ENCODE measurements at regions not wholly inside any gene's neighbourhood (a gene's known extent, or its start where the extent isn't known, plus 50 kb on each side); places are given as distances from the start of the nearest gene placed in this dataset.
"Not testable (repeated sequence)": the region's sequence is repeated elsewhere in the genome, so short reads cannot be mapped to it uniquely, and the experiment has no call there.

- no peak for DNase-seq
These were observed 840.6 kb downstream of the BRINP3 start for GRCh38 chr1:189637041-189637440.

DNA sequence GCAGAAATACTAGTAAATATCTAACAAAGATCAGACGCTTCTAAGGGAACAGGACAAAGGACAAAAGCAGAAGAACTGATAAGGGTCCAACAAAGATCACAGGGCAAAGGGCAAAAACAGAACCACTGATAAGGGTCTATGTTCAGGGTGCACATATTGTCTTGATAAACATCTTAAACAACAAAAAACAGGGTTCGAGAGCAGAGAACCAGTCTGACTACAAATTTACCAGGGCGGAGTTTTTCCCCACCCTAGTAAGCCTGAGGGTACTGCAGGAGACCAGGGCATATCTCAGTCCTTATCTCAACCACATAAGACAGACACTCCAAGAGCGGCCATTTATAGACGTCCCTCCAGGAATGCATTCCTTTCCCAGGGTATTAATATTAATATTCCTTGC lies 833.5 kb downstream of the BRINP3 start:
- DNase-seq: not testable (repeated sequence)

DNA sequence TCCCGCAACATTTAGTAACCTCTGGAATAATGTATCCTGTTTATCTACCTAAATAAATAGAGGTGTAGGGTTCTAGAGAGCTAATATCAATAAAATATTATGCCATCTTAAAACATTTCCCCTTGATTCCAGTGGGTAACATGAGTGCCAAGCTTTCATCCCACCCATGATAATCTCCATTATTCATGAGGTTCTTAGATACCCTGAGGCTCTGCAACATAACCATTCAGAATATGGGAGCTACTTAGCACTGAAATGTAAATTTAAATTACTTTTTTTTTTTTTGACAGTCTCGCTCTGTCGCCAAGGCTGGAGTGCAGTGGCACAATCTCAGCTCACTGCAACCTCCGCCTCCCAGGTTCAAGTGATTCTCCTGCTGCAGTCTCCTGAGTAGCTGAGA lies 832.7 kb downstream of the BRINP3 start:
- no peak for DNase-seq

DNA sequence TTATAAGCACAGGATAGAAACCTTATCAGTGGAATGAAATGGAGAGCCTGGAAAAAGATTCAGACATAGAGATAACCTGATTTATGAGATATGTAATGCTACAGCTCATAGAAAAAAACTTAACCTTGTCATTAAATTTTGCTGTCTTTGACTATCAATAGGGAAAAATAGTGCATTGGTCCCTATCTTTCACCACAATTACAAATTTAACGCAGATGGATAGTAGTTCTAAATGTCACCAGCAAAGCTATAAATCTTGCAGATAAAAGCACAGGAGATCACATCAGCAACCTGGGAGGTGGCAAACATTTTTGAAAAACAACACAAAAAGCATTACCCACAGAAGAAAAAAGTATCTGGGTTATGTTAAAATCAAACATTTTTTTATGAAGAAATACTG lies 831.6 kb downstream of the BRINP3 start:
- DNase-seq: no peak

DNA sequence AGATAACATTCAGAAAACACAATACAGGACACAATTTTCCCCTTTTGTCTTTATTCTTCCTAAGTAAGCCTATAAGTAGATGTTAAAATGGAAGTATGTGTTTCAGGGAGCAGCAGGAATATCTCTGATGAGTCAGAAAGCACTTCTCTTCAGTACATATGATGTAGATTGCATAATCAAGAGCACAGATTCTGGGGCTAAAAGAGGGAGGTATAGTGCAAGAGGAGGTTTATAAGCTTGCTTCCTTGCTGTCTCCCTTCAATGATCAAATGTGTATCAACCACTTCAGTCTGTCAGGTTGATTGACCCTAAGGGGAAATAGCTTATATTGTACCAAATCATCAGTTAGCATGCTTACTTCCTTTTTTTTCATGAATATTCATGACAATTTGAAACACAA lies 822.8 kb downstream of the BRINP3 start:
- no peak for DNase-seq

DNA sequence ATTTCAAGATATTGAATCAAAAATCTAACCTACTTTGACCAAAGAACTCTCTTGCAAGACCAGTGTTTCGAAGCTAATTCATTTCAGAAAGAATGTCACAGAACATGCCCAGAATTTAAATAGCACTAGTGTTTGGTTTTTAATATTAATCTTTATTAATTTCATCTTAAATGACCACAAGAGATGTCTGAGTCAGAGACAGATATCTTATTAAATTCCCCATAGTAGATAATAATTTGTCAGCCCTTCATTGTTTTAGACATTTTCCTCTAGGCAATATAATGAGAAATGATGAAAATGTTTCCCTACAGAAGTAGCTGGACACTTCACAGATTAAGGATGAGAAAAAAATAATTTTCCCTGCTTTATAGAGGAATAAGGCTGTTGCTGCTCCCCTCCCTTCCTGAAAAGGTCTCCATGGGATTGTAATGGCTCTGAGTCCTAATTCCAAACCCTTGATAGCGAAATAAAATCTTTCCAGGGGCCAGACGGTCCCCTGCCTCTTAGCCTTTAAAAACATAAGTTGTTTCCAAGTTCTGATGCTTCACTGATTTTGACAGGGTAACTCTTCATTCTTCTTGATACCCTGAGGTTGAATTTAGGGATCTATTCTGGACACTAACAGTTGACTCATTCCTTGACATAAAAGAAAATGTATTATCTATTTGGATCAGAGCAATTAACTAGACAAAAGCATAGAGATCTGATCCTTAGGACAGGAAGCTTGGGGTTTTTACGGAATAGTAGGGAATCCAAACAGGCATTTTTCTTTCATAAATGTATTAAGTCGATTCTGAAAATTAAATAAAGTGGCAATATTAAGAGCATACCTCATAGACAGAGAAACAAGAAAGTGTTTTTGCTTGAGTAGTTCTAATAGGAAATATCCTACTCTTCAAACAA lies 820.8 kb downstream of the BRINP3 start:
- DNase-seq: no peak

- DNase-seq: no peak
These were observed 819.9 kb downstream of the BRINP3 start for GRCh38 chr1:189657715-189658114.

GRCh38 chr1:189658381-189658780 lies 819.3 kb downstream of the BRINP3 start:
- no peak for DNase-seq

- DNase-seq: no peak
These were observed 817.9 kb downstream of the BRINP3 start for GRCh38 chr1:189659731-189660130.

DNA sequence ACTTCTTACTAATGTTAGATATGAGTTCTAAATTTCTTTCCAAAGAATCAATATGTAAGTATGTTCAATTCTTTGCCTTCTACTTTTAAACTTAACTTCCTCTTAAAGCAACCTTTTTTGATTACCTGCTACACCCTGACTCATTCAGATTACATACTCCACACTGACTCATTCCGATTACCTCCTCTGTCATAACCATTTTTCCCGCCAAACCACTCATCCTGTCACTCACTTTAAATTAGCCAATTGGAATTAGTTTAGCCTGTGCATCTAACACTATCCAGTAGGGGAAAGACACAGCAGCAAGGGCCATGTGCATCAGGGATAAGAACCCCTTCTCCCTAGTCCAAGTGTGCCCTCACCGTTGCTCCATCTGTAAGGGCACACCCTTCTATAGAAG lies 815.5 kb downstream of the BRINP3 start:
- DNase-seq: no peak

DNA sequence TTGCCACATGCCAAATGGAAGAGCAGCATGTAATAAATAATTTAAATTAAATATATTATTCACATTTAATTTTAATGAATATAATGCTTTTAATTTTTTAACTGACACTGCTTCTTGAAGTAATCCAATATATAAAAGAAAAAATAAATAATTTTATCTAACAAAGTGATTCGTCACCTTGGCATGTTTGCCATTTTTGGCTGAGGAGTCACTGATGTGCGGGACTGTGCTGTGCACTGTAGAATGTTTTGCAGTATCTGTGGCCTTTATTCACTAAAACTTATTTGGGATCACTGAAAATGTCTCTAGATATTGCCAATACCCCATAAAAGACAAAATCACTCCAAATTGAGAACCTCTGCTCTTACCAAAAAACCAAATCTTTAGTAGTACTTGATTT lies 807.8 kb downstream of the BRINP3 start:
- DNase-seq: no peak

GRCh38 chr1:189673217-189673616 lies 804.4 kb downstream of the BRINP3 start:
- DNase-seq: no peak

GRCh38 chr1:189675712-189676244 lies 801.9 kb downstream of the BRINP3 start:
- DNase-seq: no peak

DNA sequence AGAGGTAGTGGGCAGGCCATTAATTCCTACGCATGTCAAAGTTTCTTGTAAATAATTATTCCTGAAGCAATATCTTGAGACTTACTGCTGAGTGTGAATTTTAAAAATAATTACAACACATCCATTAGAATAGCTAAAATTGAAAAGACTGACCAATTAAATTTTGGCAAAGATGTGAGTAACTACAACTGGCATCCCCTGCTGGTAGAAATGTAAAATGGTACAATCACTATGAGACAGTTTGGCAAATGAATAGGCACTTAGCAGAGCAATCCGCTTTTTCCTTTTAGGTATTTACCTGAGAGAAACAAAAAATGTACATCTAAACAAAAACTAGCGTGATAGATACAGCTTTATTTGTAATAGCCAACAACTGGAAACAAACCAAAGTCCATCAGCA lies 798.9 kb downstream of the BRINP3 start:
- no peak for DNase-seq

- DNase-seq: no peak
These were observed 796.3 kb downstream of the BRINP3 start for GRCh38 chr1:189681252-189681919.

DNA sequence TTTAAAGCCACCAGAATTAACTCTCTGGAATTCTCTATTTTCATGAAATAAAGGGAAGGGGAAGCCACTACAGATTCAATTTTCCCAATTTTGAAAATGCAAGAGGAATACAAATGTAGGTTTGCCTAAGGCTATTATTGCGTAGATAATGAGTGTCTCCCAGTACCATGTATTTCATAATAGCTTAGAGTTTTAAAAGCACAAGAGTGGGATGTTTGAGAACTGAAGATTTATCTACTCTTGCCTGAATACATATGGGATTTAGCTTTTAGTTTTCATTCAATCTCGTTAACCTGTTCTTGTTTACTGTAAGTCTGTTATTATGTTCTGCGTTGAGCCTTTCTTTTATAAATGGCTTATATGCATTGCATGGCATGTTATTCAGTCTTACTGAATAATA lies 795.1 kb downstream of the BRINP3 start:
- DNase-seq: no peak

DNA sequence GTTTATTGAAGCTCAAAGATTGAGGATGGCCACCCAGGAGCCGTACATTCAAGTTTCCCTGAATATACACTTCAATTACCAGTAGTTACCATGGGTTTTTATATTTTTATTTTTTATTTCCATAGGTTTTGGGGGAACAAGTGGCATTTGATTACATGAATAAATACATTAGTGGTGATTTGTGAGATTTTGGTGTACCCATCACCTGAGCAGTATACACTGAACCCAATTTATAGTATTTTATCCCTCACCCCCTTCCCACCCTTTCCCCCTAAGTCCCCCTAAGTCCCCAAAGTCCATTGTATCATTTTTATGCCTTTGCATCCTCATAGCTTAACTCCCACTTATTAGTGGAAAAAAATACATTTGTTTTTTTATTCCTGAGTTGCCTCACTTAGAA lies 791.4 kb downstream of the BRINP3 start:
- no peak for DNase-seq

DNA sequence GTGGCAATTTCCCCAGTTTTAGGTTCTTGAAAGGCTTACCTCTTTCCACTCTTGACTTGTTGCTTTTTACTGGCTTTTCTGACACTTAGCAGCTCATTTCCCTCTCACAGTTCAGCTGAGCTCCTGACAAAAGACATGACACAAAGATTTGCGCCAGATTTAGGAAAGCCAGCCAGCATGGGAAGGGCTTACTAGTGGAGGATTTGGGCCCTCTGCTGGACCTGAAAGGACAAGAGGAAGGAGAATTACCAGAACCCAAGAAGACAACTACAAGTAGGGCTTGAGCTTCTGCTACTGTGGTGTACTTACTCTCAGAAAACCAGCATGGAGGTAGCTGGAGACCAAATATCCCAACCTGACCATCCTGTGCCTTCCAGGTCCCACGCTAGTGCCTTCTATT lies 784.5 kb downstream of the BRINP3 start:
- no peak for DNase-seq

- no peak for DNase-seq
These were observed 781.4 kb downstream of the BRINP3 start for GRCh38 chr1:189696297-189696696.

DNA sequence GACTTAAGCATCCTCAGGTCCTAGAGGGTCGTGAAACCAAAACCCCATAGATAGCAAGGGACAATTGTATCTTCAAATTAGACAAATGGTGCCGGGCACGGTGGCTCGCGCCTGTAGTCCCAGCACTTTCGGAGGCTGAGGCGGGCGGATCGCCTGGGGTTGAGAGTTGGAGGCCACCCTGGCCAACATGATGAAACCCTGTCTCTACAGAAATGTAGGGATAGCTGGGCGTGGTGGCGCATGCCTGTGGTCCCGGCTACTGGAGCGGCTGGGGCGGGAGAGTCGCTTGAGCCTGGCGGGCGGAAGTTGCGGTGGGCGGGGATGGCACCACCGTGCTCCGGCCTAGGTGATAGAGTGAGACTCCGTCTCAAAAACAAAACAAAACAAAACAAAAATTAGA lies 780.6 kb downstream of the BRINP3 start:
- DNase-seq: no peak

DNA sequence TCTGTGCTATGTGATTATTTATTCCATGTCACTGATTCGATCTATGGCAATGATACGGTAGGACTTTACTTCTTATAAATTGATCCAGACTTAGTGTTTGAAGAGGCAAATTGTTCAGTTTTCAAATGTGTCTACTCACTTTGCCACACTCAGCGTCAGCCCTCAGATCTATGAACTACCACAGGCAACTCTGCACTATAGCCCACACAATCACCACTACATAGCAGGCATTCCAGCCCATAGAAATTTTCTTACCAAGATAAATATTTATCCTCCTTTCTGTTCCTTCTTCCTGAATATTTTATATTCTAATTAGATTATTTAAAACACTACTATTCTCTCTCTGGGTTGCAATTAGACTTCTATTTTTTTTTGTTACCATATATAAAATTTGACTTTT lies 776.1 kb downstream of the BRINP3 start:
- no peak for DNase-seq

DNA sequence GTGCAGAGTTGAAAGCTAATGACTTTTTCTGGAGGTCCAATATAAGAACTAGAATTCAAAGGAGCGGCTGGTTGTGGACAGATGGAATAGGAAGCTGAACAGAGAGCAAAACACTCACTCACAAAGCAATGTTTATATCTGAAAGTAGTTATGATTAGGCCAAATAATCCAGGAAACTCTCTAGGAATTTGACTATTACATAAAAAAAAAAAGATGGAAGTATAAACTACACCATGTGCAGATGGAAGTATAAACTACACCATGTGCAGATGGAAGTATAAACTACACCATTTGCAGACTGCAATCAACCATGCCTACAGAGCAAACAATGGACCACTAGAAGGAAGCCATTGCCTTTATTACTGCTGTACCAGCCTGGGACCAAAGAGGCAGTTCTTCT lies 771.1 kb downstream of the BRINP3 start:
- no peak for DNase-seq

DNA sequence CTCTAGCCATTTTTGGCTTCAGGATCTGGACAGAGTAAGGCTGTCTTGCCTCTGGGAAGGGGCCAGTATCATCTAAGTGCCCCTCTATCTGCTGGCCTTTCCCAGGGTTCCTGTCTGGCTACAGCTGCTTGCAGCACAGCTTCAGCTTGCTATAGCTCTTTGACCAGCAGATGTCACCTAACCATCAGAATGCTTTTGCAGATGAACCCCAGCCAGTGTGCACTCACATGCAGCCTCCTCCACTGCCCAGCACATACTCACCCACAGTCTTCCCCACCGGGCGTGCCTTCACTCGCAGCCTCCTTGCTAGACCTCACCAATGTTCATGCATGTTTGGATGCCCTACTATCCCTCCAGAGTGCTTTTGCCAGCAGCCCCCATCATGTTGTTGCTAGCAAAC lies 769.0 kb downstream of the BRINP3 start:
- no peak for DNase-seq

GRCh38 chr1:189718147-189718795 lies 759.4 kb downstream of the BRINP3 start:
- not testable (repeated sequence) for DNase-seq
